ENCODE measurements at regions not wholly inside any gene's neighbourhood (a gene's known extent, or its start where the extent isn't known, plus 50 kb on each side); places are given as distances from the start of the nearest gene placed in this dataset.
A peak's percentile ranks its signal among the peaks of the same experiment; 100 is the strongest.

DNA sequence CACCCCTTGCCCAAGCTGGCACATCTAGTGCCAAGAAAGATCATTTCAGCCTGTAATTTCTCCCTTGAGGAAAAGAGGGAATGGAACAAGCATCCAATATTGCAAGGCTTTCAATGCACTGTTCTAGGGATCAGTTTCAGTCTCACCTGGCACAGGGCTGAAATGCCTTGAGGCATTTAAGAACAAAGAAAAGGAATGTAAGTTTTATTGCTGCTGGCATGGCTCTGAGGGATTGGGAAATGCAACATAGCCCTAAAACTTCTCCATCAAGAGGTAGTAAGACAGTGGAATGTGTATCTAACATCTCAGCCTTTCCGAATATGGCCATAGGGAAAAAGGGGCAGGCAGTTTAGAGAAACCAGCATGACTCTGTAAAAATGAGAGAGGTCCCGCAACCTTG is 732.6 kb upstream of the LCORL start:
- no CpG with 5 or more reads among the region's 2 CpGs for WGBS (ENCODE audit: extremely low coverage, insufficient read length, low lambda C conversion rate)
- H3K27me3 Mint-ChIP-seq (ENCODE audit: low read depth) = no peaks in the 10 kb centered on the region
- peak overlapping the region; percentile 19 to 58 (median 56); a peak in 2 of 7 replicates for H3K27ac Mint-ChIP-seq

More for the DNA sequence above, 732.6 kb upstream of the LCORL start:
- no peak overlapping the region for H2AK5ac ChIP-seq (ENCODE audit: insufficient read length, low read length)
- TF ChIP-seq CTCF (conservative IDR thresholded peaks at IDR 0.05) = no peak
- no peak overlapping the region for H3K9ac ChIP-seq (ENCODE audit: extremely low read depth, insufficient read length, low read length)
- H3K23me2 ChIP-seq (ENCODE audit: insufficient read length, low read depth, low read length, poor library complexity, severe bottlenecking) = no peaks in the 10 kb centered on the region
- H3K79me1 ChIP-seq (ENCODE audit: insufficient read depth, low read depth, low read length, poor library complexity, severe bottlenecking) = no peaks in the 10 kb centered on the region
- H3T11ph ChIP-seq (ENCODE audit: low read length) = no peak overlapping the region
- H4K5ac ChIP-seq (ENCODE audit: insufficient read length, low read depth, low read length) = no peak overlapping the region
- no peak overlapping the region for H3K4me2 ChIP-seq (ENCODE audit: insufficient read depth, insufficient read length, low read length)
- H3K9me3 ChIP-seq (ENCODE audit: control insufficient read depth, low read depth, low read length) = no peaks in the 10 kb centered on the region
- peak overlapping the region; percentile 45 for H2AFZ ChIP-seq (ENCODE audit: low read length)
- H4K91ac ChIP-seq (ENCODE audit: insufficient read length, low read depth, low read length) = no peak overlapping the region
- H2BK20ac ChIP-seq (ENCODE audit: low read depth, low read length, poor library complexity, severe bottlenecking) = no peak overlapping the region
- peaks cover 0 to 2% of the 10 kb centered on the region in 2 experiments; a peak in 3 of 5 replicates for H3K9me3 Mint-ChIP-seq
- H4K20me1 ChIP-seq (ENCODE audit: control insufficient read depth, insufficient read depth, insufficient read length) = no peaks in the 10 kb centered on the region
- H3K27me3 ChIP-seq (ENCODE audit: insufficient read depth, low read length) = no peaks in the 10 kb centered on the region
- H3K56ac ChIP-seq (ENCODE audit: insufficient read length, low read depth, low read length) = no peak overlapping the region
- no peak overlapping the region for H3K18ac ChIP-seq (ENCODE audit: insufficient read length, low read depth, low read length)
- H2BK15ac ChIP-seq (ENCODE audit: low read depth, low read length) = no peak overlapping the region
- peaks cover 4 to 7% of the 10 kb centered on the region in 2 experiments for H3K4me1 Mint-ChIP-seq
- no peak overlapping the region for H2BK5ac ChIP-seq (ENCODE audit: insufficient read length, low read length)
- H3K4ac ChIP-seq (ENCODE audit: low read depth, low read length) = no peak overlapping the region
- no peak overlapping the region for H3K23ac ChIP-seq (ENCODE audit: insufficient read length, low read depth, low read length)
- H3K79me2 ChIP-seq (ENCODE audit: insufficient read depth, low read length) = no peaks in the 10 kb centered on the region
- peaks cover 6% of the 10 kb centered on the region; the same call in 1 of the 2 replicates for H3K4me1 ChIP-seq (ENCODE audit: insufficient read depth, low read length)
- no peak overlapping the region for H2BK120ac ChIP-seq (ENCODE audit: low read depth, low read length, poor library complexity, severe bottlenecking)
- H3K14ac ChIP-seq (ENCODE audit: insufficient read depth, low read length) = no peak overlapping the region
- DNase-seq = peak; percentile 25
- H3K36me3 Mint-ChIP-seq (ENCODE audit: insufficient read depth in 1 of 3, low read depth in 3 of 3) = no peaks in the 10 kb centered on the region
- H4K8ac ChIP-seq (replicated peaks; ENCODE audit: insufficient read length, low read depth, low read length) = no peak overlapping the region
- no peak overlapping the region for H2BK12ac ChIP-seq (ENCODE audit: insufficient read length, low read depth, low read length)
- no peak overlapping the region for H3K27ac ChIP-seq (ENCODE audit: insufficient read length, low read depth, low read length)
- H3K4me3 Mint-ChIP-seq = no peak overlapping the region
